ENCODE measurements at regions not wholly inside any gene's neighbourhood (a gene's known extent, or its start where the extent isn't known, plus 50 kb on each side); places are given as distances from the start of the nearest gene placed in this dataset.

GRCh38 chr12:84016956-84017355 is 895.6 kb downstream of the SLC6A15 start:
- H3K36me3 Mint-ChIP-seq (ENCODE audit: unreplicated experiment), result peaks cover 6% of the 10 kb centered on the region
- H3K27ac Mint-ChIP-seq (ENCODE audit: unreplicated experiment), result no peak overlapping the region
- peaks cover 4% of the 10 kb centered on the region for H3K4me1 Mint-ChIP-seq (ENCODE audit: low read depth, unreplicated experiment)
- DNase-seq, result no peak
- H3K4me3 Mint-ChIP-seq (ENCODE audit: unreplicated experiment), result no peak overlapping the region
- peaks cover 2% of the 10 kb centered on the region for H3K27me3 Mint-ChIP-seq (ENCODE audit: unreplicated experiment)
- TF ChIP-seq CTCF (IDR thresholded peaks at IDR 0.05; ENCODE audit: partially characterized antibody, unreplicated experiment), result no peak
- H3K9me3 Mint-ChIP-seq (ENCODE audit: unreplicated experiment), result peaks cover 4% of the 10 kb centered on the region

GRCh38 chr12:83997423-83997822 is 915.2 kb downstream of the SLC6A15 start:
- no peaks in the 10 kb centered on the region for H3K4me1 Mint-ChIP-seq (ENCODE audit: low read depth, unreplicated experiment)
- no peaks in the 10 kb centered on the region for H3K36me3 Mint-ChIP-seq (ENCODE audit: unreplicated experiment)
- no peak for DNase-seq
- H3K9me3 Mint-ChIP-seq (ENCODE audit: unreplicated experiment), result no peaks in the 10 kb centered on the region
- no peak for TF ChIP-seq CTCF (IDR thresholded peaks at IDR 0.05; ENCODE audit: partially characterized antibody, unreplicated experiment)
- H3K27ac Mint-ChIP-seq (ENCODE audit: unreplicated experiment), result no peak overlapping the region
- H3K4me3 Mint-ChIP-seq (ENCODE audit: unreplicated experiment), result no peak overlapping the region
- no peaks in the 10 kb centered on the region for H3K27me3 Mint-ChIP-seq (ENCODE audit: unreplicated experiment)

- no peak for TF ChIP-seq CTCF (IDR thresholded peaks at IDR 0.05; ENCODE audit: partially characterized antibody, unreplicated experiment)
- DNase-seq, result no peak
- no peaks in the 10 kb centered on the region for H3K27me3 Mint-ChIP-seq (ENCODE audit: unreplicated experiment)
- H3K27ac Mint-ChIP-seq (ENCODE audit: unreplicated experiment), result no peak overlapping the region
- H3K9me3 Mint-ChIP-seq (ENCODE audit: unreplicated experiment), result no peaks in the 10 kb centered on the region
- H3K36me3 Mint-ChIP-seq (ENCODE audit: unreplicated experiment), result no peaks in the 10 kb centered on the region
- H3K4me1 Mint-ChIP-seq (ENCODE audit: low read depth, unreplicated experiment), result no peaks in the 10 kb centered on the region
- no peak overlapping the region for H3K4me3 Mint-ChIP-seq (ENCODE audit: unreplicated experiment)
These were observed 915.9 kb downstream of the SLC6A15 start for GRCh38 chr12:83996671-83997070.

GRCh38 chr12:83985084-83985483 is 927.5 kb downstream of the SLC6A15 start:
- H3K36me3 Mint-ChIP-seq (ENCODE audit: unreplicated experiment), result no peaks in the 10 kb centered on the region
- TF ChIP-seq CTCF (IDR thresholded peaks at IDR 0.05; ENCODE audit: partially characterized antibody, unreplicated experiment), result no peak
- no peak overlapping the region for H3K4me3 Mint-ChIP-seq (ENCODE audit: unreplicated experiment)
- H3K27me3 Mint-ChIP-seq (ENCODE audit: unreplicated experiment), result no peaks in the 10 kb centered on the region
- H3K27ac Mint-ChIP-seq (ENCODE audit: unreplicated experiment), result no peak overlapping the region
- no peaks in the 10 kb centered on the region for H3K4me1 Mint-ChIP-seq (ENCODE audit: low read depth, unreplicated experiment)
- no peaks in the 10 kb centered on the region for H3K9me3 Mint-ChIP-seq (ENCODE audit: unreplicated experiment)
- no peak for DNase-seq

GRCh38 chr12:83980398-83980797 is 932.2 kb downstream of the SLC6A15 start:
- peak overlapping the region; percentile 17 for H3K27ac Mint-ChIP-seq (ENCODE audit: unreplicated experiment)
- no peaks in the 10 kb centered on the region for H3K9me3 Mint-ChIP-seq (ENCODE audit: unreplicated experiment)
- no peaks in the 10 kb centered on the region for H3K27me3 Mint-ChIP-seq (ENCODE audit: unreplicated experiment)
- no peaks in the 10 kb centered on the region for H3K4me1 Mint-ChIP-seq (ENCODE audit: low read depth, unreplicated experiment)
- TF ChIP-seq CTCF (IDR thresholded peaks at IDR 0.05; ENCODE audit: partially characterized antibody, unreplicated experiment), result no peak
- no peak overlapping the region for H3K4me3 Mint-ChIP-seq (ENCODE audit: unreplicated experiment)
- DNase-seq, result no peak
- no peaks in the 10 kb centered on the region for H3K36me3 Mint-ChIP-seq (ENCODE audit: unreplicated experiment)

All from glutamatergic neuron (in vitro differentiated cells).